GM19397 (cell line): ENCODE measurements at regions not wholly inside any gene's neighbourhood (a gene's known extent, or its start where the extent isn't known, plus 50 kb on each side); places are given as distances from the start of the nearest gene placed in this dataset.

Experiments
- ATAC-seq: cut with Tn5 transposase; IDR thresholded peaks from one replicate; pipeline ENCODE4 v1.9.1; 2021; ENCODE audit warnings: mild to moderate bottlenecking, moderate library complexity; ENCODE audit not compliant: unreplicated experiment

- ATAC-seq, result no peak
Observed at GRCh38 chr10:131658476-131659110, 242.2 kb upstream of the PPP2R2D start.

- ATAC-seq, result no peak
Observed at GRCh38 chr10:131660427-131660826, 240.4 kb upstream of the PPP2R2D start.

GRCh38 chr10:131662851-131663250 is 238.0 kb upstream of the PPP2R2D start:
- no peak for ATAC-seq

- no peak for ATAC-seq
Observed at GRCh38 chr10:131663351-131663750, 237.5 kb upstream of the PPP2R2D start.

- ATAC-seq, result no peak
Observed at GRCh38 chr10:131666091-131666490, 234.7 kb upstream of the PPP2R2D start.

GRCh38 chr10:131667047-131667446 is 233.8 kb upstream of the PPP2R2D start:
- no peak for ATAC-seq

GRCh38 chr10:131667561-131667960 is 233.2 kb upstream of the PPP2R2D start:
- no peak for ATAC-seq

GRCh38 chr10:131668903-131669302 is 231.9 kb upstream of the PPP2R2D start:
- ATAC-seq, result no peak

GRCh38 chr10:131669838-131670237 is 231.0 kb upstream of the PPP2R2D start:
- ATAC-seq, result no peak

- ATAC-seq, result no peak
Observed at GRCh38 chr10:131670341-131670740, 230.5 kb upstream of the PPP2R2D start.

- ATAC-seq, result no peak
Observed at GRCh38 chr10:131673396-131673795, 227.4 kb upstream of the PPP2R2D start.

- ATAC-seq, result no peak
Observed at GRCh38 chr10:131674130-131674529, 226.7 kb upstream of the PPP2R2D start.

GRCh38 chr10:131675104-131675503 is 225.7 kb upstream of the PPP2R2D start:
- ATAC-seq, result no peak

GRCh38 chr10:131676046-131676799 is 224.6 kb upstream of the PPP2R2D start:
- no peak for ATAC-seq

GRCh38 chr10:131676800-131677421 is 223.9 kb upstream of the PPP2R2D start:
- no peak for ATAC-seq

GRCh38 chr10:131677671-131678070 is 223.1 kb upstream of the PPP2R2D start:
- ATAC-seq, result no peak

- ATAC-seq, result no peak
Observed at GRCh38 chr10:131678171-131678570, 222.6 kb upstream of the PPP2R2D start.

GRCh38 chr10:131678613-131679012 is 222.2 kb upstream of the PPP2R2D start:
- no peak for ATAC-seq

GRCh38 chr10:131679926-131680325 is 220.9 kb upstream of the PPP2R2D start:
- no peak for ATAC-seq

- no peak for ATAC-seq
Observed at GRCh38 chr10:131681122-131681521, 219.7 kb upstream of the PPP2R2D start.

GRCh38 chr10:131681656-131682055 is 219.2 kb upstream of the PPP2R2D start:
- no peak for ATAC-seq
